ENCODE measurements at regions not wholly inside any gene's neighbourhood (a gene's known extent, or its start where the extent isn't known, plus 50 kb on each side); places are given as distances from the start of the nearest gene placed in this dataset.

DNA sequence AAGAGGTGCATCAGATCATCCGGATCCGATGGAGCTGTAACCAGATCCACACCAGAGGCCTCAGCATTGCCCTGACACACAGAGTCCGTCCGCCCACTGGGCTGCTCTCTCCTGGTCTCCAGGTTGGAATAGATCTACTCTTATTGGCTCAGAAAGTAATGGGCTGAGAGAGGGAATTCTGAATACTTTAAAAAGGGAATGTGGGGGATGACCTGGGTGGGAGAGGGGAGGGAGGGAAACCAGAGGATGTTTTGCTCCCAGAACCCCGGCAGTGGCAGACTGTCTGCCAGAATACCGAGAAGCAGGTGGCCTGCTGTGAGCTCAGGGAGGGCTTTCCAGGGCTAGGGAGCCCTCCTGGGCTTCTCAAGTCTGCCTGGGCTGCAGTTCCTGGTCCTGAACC is 126.5 kb downstream of the ENGASE start:
- no peak for DNase-seq (ENCODE audit: low read depth)

DNA sequence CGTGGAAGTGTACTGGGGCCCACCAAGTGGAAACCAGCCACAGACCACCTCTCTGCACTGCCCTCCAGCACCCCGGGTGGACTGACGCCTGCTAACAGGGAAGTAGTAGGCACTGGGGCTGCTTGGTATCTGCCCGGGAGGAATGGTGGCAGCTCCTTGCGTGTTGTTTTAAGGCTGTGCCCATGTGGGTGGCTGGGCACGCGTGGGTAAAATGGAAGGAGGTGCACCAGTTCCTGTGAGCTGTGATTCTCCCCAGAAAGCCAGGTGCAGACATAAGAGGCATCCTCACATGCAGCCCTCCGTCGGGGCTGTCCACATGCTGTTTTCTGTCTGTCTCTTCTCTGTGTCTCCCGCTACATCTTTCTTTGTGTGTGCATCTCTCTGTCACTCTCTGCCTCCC is 122.3 kb downstream of the ENGASE start:
- DNase-seq (ENCODE audit: low read depth), result no peak

DNA sequence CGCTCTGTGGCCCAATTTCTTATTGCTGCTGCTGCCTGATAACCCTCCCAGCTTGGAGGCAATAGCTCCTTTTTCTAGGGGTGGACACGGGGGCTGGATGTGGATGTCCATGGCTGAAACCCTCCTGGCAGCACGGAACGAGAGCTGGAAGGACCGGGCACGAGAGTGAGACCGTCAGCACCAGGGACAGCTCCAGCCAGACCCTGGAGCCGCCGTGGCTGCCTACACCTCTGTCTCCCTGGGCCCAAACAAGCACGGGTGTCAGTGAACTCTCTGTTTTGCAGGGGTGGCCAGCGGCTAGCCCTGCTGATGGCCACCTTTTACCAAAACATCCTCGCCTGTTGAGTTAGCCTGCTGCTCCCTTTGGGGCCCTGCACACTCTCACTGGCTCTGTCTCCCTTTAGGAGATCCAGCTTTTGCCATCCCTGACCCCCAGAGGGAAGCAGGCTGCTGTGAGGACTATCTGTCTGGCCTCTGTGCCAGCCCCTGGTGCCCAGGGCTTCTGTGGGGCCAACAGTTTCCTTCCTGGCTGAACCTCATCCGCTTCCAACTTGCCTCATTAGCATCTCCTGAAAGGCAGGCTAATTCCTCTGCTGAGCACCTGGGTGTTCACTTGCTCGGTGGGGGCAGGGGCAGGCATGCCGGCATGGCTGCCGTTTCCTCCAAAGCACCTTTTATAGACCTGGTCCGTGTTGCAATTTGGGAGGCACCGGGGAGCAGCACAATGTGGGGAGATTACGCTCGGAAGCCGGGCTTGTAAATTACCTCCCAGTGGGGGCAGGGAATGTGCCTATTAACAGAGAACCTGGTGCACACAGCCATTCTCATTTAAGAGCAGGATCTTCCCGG is 118.1 kb downstream of the ENGASE start:
- DNase-seq (ENCODE audit: low read depth), result no peak

DNA sequence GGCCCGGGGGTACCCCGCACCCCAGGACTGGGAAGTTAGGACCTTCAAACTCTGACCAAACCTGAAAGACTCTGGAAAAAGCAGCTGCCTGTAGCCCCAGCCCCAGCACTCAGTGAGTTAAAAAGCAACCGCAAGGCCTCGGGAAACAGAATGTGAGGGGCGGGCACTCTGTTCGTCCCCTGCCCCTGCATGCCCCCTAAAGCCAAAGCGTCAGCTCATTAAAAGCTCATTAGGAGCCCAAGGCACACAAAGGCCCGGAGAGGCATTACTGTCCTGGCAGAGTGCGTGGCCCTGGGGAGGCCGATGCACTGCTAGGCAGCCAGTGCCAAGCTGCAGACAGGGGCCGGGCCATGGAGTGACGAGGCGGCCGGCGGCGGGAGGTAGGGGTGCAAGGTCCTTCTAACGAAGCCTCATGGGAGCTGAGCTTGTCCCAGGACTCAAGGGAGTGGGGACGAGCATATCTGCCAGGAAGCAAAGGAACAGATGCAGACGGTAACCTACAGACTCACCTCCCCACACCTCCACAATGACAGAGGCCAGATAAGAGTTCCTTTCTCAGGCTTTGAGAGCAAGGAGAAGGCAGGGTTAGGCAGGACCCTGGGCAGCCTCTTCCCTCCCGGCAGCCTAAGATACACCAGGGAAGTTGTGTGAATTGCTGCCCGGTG is 116.8 kb downstream of the ENGASE start:
- no peak for DNase-seq (ENCODE audit: low read depth)

GRCh38 chr17:79189305-79189704 is 114.7 kb downstream of the ENGASE start:
- DNase-seq (ENCODE audit: low read depth), result no peak

GRCh38 chr17:79188685-79189084 is 114.1 kb downstream of the ENGASE start:
- DNase-seq (ENCODE audit: low read depth), result no peak

DNA sequence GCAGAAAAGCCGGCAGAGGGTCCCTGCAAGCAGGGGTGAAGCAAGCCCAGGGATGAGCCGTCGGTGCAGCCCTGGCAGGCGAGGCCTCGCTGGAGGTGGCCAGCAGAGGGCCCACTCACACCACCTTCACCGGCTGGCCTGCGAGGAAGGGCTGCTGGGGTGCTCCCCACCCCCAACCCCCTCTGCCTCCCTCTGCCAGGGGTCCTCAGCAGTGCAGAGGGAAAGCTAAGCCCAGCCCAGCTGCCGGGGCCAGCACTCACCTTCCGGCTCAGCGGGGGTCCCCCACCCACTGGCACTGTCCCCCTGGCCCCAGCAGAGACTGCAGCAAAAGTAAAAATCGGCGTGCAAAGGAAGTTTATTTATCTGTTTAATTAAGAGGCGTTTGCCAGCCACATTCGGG is 113.4 kb downstream of the ENGASE start:
- DNase-seq (ENCODE audit: low read depth), result no peak

- DNase-seq (ENCODE audit: low read depth), result no peak
These were observed 112.6 kb downstream of the ENGASE start for GRCh38 chr17:79187186-79187585.

DNA sequence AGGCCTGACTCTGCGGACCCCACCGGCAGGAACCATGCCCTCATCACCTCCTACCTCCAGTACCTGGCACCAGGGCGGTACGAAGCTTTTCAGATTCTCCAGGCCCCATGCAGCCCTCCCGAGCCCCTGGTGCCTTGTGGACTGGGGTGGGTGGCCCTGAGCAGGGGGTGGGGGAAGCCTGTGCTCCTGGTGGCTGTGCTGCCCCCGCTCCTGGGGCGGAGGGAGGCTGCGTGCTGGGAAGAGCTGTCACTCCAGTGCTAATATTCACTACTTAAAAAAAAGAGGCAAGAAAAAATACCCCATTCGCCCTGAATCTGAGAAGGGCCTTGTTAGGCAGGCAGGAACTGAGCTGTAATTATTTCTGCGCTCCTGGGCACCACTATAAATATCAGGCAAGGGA is 111.8 kb downstream of the ENGASE start:
- no peak for DNase-seq (ENCODE audit: low read depth)

GRCh38 chr17:79185671-79186070 is 111.0 kb downstream of the ENGASE start:
- DNase-seq (ENCODE audit: low read depth), result no peak

DNA sequence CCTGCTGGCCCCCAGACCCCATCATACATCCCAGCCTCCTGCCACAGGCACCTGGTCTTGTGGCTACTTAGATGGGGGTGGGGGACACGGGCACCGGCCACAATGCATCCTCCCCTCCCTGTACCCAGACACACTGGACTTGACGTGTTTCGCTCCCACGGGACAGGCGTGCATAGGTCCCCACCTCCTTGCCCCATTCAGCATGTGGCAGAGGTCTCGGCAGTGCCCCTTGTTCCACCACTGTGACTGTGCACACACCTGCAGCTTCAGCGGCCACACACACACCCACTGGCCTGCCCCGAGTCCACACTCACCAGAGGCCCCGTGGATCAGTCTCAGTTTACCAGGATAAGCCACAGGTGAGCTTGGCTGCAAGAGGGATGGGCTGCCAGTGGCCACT is 109.6 kb downstream of the ENGASE start:
- DNase-seq (ENCODE audit: low read depth), result no peak

- no peak for DNase-seq (ENCODE audit: low read depth)
These were observed 108.9 kb downstream of the ENGASE start for GRCh38 chr17:79183293-79184158.

GRCh38 chr17:79183043-79183292 is 108.3 kb downstream of the ENGASE start:
- no peak for DNase-seq (ENCODE audit: low read depth)

DNA sequence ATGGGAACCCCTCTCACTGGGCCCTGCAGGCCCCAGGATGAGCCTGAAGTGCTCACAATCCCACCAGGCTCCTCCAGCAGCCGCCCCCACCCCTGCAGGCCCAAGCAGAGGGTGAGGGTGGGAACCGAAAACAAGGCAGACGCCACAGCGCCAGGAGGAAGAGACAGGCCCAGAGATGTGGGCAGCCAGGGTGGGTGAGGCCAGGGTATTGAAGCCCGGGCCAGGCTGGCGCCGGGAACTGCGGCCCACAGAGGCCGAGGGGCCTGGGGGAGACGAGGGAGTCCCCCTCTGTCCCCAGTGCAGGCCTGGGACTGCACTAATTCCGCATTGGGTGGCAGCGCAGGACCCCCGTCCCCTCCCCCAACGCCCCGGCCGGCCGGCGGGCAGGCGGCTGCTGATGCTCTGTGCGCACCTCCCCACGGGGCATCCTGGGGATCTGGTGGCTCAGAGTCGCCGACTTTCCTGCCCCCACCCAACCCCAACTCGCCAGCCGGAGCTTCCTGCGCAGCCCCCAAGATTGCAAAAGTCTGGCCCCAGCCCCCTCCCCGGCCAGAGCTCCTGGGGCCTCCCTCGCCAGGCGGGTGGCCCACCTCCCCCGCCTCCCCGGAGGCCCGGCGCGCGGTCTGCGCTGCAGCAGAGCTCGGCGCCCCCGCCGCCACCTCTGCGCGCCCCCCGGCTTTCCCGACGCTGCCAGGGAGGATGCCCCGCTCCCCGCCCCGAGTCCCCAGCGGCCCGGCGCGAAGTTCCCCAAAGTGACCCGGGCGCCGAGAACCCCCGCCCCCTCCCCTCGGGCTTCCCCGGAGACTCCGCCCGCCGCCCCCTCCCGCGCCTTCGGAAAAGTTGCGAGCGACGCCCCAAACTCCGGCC is 107.8 kb downstream of the ENGASE start:
- no peak for DNase-seq (ENCODE audit: low read depth)

DNA sequence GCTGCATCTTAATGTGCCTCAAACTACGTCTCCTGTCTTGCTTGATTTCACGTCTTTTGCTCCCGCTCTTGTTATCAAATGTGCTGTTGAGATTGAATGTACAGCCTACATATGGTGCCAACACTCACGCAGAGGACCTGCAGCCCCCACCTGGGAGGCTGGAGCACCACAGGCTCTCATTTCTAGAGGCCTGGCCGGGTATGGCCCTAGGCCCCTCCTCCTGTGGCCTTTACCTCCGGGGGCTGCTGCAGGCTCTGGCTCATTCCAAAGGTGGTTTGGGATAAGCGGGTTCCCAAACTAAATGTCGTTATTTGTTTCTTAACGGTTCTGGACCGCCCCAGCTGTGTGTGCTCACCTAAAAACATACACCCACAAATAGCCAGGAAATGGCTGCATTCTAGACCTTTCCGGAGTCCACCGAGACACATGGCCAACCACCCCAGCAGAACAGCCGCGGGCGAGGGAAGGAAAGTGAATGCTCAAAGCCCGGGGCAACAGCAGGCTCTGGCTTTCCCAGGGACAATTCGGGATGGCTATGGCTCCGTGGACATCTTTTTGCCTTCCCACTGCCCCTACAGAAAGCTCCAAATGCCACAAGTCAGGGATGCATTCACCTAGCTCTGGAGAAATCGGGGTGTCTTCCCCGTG is 105.9 kb downstream of the ENGASE start:
- DNase-seq (ENCODE audit: low read depth), result no peak

DNA sequence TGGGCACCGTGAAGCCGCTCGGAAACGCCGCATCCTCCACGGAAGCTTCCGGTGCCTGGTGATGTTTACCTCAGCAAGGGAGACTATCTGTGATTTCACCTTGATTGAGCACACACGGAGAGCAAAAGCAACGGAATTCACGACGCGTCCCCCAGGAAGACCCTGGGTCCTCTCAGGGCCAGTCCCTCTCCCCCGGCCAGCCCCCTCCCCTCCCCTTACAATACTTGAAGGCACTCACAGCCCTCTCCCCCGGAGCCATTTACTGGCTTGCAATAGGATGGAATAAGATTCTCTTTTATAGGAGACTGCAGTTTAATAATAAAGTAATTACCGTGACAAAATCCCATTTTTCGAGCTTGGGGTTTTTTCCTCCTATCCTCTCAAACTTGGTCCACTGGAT is 104.7 kb downstream of the ENGASE start:
- DNase-seq (ENCODE audit: low read depth), result no peak

DNA sequence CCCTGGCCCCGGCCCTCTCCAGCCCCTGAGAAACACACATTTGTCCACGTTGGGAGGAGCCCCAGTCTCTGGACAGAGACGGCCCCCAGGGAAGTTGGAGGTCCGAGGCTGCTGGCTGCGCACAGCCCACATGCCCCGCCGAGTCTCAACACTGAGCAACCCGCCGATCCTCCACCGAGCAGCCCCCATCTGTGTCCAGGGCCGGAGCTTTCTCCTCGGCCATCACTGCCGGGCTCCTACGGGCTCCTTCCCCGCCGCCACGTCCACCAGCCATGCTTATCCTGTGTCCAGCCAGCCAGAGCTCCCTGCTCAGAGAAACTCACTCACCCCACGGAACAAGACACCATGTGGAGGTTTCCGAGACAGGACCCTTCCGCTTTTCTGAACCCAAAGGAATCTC is 103.3 kb downstream of the ENGASE start:
- DNase-seq (ENCODE audit: low read depth), result no peak

GRCh38 chr17:79176792-79177601 is 102.4 kb downstream of the ENGASE start:
- no peak for DNase-seq (ENCODE audit: low read depth)

- no peak for DNase-seq (ENCODE audit: low read depth)
These were observed 100.6 kb downstream of the ENGASE start for GRCh38 chr17:79174905-79175856.
